ENCODE measurements at regions not wholly inside any gene's neighbourhood (a gene's known extent, or its start where the extent isn't known, plus 50 kb on each side); places are given as distances from the start of the nearest gene placed in this dataset.
"Not testable (repeated sequence)": the region's sequence is repeated elsewhere in the genome, so short reads cannot be mapped to it uniquely, and the experiment has no call there.

- Mint-ChIP-seq H3K4me3 (no peak overlapping the region), H3K27ac (no peak overlapping the region), H3K4me1 (no peaks in the 10 kb centered on the region), H3K36me3 (no peaks in the 10 kb centered on the region), H3K9me3 (no peaks in the 10 kb centered on the region), H3K27me3 (ENCODE audit: insufficient read depth, low read depth) (no peaks in the 10 kb centered on the region)
- H3K27me3 ChIP-seq: no peaks in the 10 kb centered on the region
- H3K4me2 ChIP-seq: no peak overlapping the region
- no peaks in the 10 kb centered on the region for H3F3A ChIP-seq (ENCODE audit: low read depth)
- DNase-seq (ENCODE audit: low spot score): no peak
- H3K79me2 ChIP-seq (ENCODE audit: low read depth): no peaks in the 10 kb centered on the region
- H3K27ac ChIP-seq: no peak overlapping the region
- H2AFZ ChIP-seq (replicated peaks): no peak overlapping the region
- no peaks in the 10 kb centered on the region for H3K36me3 ChIP-seq
- TF ChIP-seq CTCF (IDR thresholded peaks at IDR 0.05) (no peak), EZH2phosphoT487 (IDR thresholded peaks at IDR 0.05) (no peak), EZH2 (IDR thresholded peaks at IDR 0.05) (no peak)
- no peaks in the 10 kb centered on the region for H3K4me1 ChIP-seq
- H3K9ac ChIP-seq: no peak overlapping the region
- H4K20me1 ChIP-seq (ENCODE audit: low read depth): no peaks in the 10 kb centered on the region
- H3K9me3 ChIP-seq (ENCODE audit: low read depth): peaks cover 10% of the 10 kb centered on the region
- no peak overlapping the region for H3K4me3 ChIP-seq
Measured at GRCh38 chrX:21194526-21194925, 179.7 kb upstream of the CNKSR2 start.

GRCh38 chrX:21207080-21207479 is 167.1 kb upstream of the CNKSR2 start:
- peaks cover 13% of the 10 kb centered on the region for H3K9me3 Mint-ChIP-seq
- DNase-seq (ENCODE audit: low spot score): no peak
- H3K4me2 ChIP-seq: no peak overlapping the region
- H3K4me3 Mint-ChIP-seq: no peak overlapping the region
- H3K36me3 Mint-ChIP-seq: no peaks in the 10 kb centered on the region
- H3K9ac ChIP-seq: no peak overlapping the region
- H3K27me3 Mint-ChIP-seq (ENCODE audit: insufficient read depth, low read depth): no peaks in the 10 kb centered on the region
- H3K27me3 ChIP-seq: no peaks in the 10 kb centered on the region
- H3K4me3 ChIP-seq: no peak overlapping the region
- no peaks in the 10 kb centered on the region for H3F3A ChIP-seq (ENCODE audit: low read depth)
- H3K79me2 ChIP-seq (ENCODE audit: low read depth): no peaks in the 10 kb centered on the region
- H3K4me1 ChIP-seq: no peaks in the 10 kb centered on the region
- H3K27ac Mint-ChIP-seq: no peak overlapping the region
- no peaks in the 10 kb centered on the region for H3K36me3 ChIP-seq
- H2AFZ ChIP-seq (replicated peaks): no peak overlapping the region
- no peak overlapping the region for H3K27ac ChIP-seq
- peaks cover 7% of the 10 kb centered on the region for H3K9me3 ChIP-seq (ENCODE audit: low read depth)
- TF ChIP-seq EZH2 (IDR thresholded peaks at IDR 0.05): no peak
- TF ChIP-seq EZH2phosphoT487 (IDR thresholded peaks at IDR 0.05): no peak
- no peak for TF ChIP-seq CTCF (IDR thresholded peaks at IDR 0.05)
- H3K4me1 Mint-ChIP-seq: no peaks in the 10 kb centered on the region
- H4K20me1 ChIP-seq (ENCODE audit: low read depth): no peaks in the 10 kb centered on the region

- H3K4me3 Mint-ChIP-seq; H3K4me1 ChIP-seq; H3K79me2 ChIP-seq (ENCODE audit: low read depth); H3K27me3 Mint-ChIP-seq (ENCODE audit: insufficient read depth, low read depth); DNase-seq (ENCODE audit: low spot score); H3K4me2 ChIP-seq; H3K36me3 Mint-ChIP-seq; H3K4me3 ChIP-seq; H2AFZ ChIP-seq (replicated peaks); H3K27ac Mint-ChIP-seq; H3K27ac ChIP-seq; H3K36me3 ChIP-seq; H3F3A ChIP-seq (ENCODE audit: low read depth); H3K9ac ChIP-seq; H3K27me3 ChIP-seq; H4K20me1 ChIP-seq (ENCODE audit: low read depth); H3K4me1 Mint-ChIP-seq: not testable (repeated sequence)
- H3K9me3 Mint-ChIP-seq: peaks cover 20% of the 10 kb centered on the region
- peaks cover 10% of the 10 kb centered on the region for H3K9me3 ChIP-seq (ENCODE audit: low read depth)
Measured at GRCh38 chrX:21219208-21219607, 155.0 kb upstream of the CNKSR2 start.

- Histone ChIP-seq H2AFZ (replicated peaks) (no peak overlapping the region), H3K27ac (no peak overlapping the region), H3K79me2 (ENCODE audit: low read depth) (no peaks in the 10 kb centered on the region), H3K9ac (no peak overlapping the region), H3K4me3 (no peak overlapping the region), H3K9me3 (ENCODE audit: low read depth) (no peaks in the 10 kb centered on the region), H4K20me1 (ENCODE audit: low read depth) (no peaks in the 10 kb centered on the region), H3K4me2 (no peak overlapping the region), H3K36me3 (no peaks in the 10 kb centered on the region), H3K4me1 (no peaks in the 10 kb centered on the region), H3K27me3 (no peaks in the 10 kb centered on the region), H3F3A (ENCODE audit: low read depth) (no peaks in the 10 kb centered on the region)
- H3K9me3 Mint-ChIP-seq: peaks cover 15% of the 10 kb centered on the region
- H3K27ac Mint-ChIP-seq: no peak overlapping the region
- H3K27me3 Mint-ChIP-seq (ENCODE audit: insufficient read depth, low read depth): no peaks in the 10 kb centered on the region
- no peak for DNase-seq (ENCODE audit: low spot score)
- no peaks in the 10 kb centered on the region for H3K4me1 Mint-ChIP-seq
- no peak overlapping the region for H3K4me3 Mint-ChIP-seq
- TF ChIP-seq EZH2 (IDR thresholded peaks at IDR 0.05): no peak
- TF ChIP-seq CTCF (IDR thresholded peaks at IDR 0.05): no peak
- TF ChIP-seq EZH2phosphoT487 (IDR thresholded peaks at IDR 0.05): no peak
- no peaks in the 10 kb centered on the region for H3K36me3 Mint-ChIP-seq
Measured at GRCh38 chrX:21225643-21226042, 148.6 kb upstream of the CNKSR2 start.

- H3K4me1 Mint-ChIP-seq; H3K4me1 ChIP-seq; H3K79me2 ChIP-seq (ENCODE audit: low read depth); H2AFZ ChIP-seq (replicated peaks); H3K27me3 Mint-ChIP-seq (ENCODE audit: insufficient read depth, low read depth); H3K9ac ChIP-seq; H3K36me3 ChIP-seq; H4K20me1 ChIP-seq (ENCODE audit: low read depth); H3K9me3 ChIP-seq (ENCODE audit: low read depth); H3K27ac ChIP-seq; H3F3A ChIP-seq (ENCODE audit: low read depth); H3K4me2 ChIP-seq; H3K4me3 Mint-ChIP-seq; H3K36me3 Mint-ChIP-seq; H3K4me3 ChIP-seq; H3K27ac Mint-ChIP-seq; DNase-seq (ENCODE audit: low spot score); H3K27me3 ChIP-seq: not testable (repeated sequence)
- H3K9me3 Mint-ChIP-seq: peaks cover 10% of the 10 kb centered on the region
Measured at GRCh38 chrX:21228974-21229373, 145.2 kb upstream of the CNKSR2 start.
